ENCODE measurements at regions not wholly inside any gene's neighbourhood (a gene's known extent, or its start where the extent isn't known, plus 50 kb on each side); places are given as distances from the start of the nearest gene placed in this dataset.

DNA sequence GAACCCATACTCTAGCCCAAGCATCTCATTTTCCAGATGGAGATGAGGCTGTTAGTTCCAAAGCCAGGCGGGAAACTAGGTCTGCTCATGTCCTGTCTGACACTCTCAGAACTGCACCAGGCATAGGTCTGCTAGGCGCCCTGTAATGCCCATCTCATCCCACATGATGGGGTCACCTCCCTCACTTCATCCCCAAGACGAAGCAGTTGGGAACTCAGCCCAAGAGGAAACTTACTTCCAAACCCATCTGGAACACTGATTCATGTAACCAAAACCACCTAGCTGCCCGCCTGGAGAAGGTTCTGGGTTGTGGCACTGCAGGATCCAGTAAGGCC is 84.0 kb upstream of the PRNP start:
- in situ Hi-C loops (cut with MboI; ENCODE audit: low pct_unique_long_range_greater_than_20kb, low sequenced_read_pairs, unreplicated experiment), result loop anchor here (25.0 kb wide), 2 partner anchors 360 to 485 kb away; no protein-coding TSS in a partner anchor

DNA sequence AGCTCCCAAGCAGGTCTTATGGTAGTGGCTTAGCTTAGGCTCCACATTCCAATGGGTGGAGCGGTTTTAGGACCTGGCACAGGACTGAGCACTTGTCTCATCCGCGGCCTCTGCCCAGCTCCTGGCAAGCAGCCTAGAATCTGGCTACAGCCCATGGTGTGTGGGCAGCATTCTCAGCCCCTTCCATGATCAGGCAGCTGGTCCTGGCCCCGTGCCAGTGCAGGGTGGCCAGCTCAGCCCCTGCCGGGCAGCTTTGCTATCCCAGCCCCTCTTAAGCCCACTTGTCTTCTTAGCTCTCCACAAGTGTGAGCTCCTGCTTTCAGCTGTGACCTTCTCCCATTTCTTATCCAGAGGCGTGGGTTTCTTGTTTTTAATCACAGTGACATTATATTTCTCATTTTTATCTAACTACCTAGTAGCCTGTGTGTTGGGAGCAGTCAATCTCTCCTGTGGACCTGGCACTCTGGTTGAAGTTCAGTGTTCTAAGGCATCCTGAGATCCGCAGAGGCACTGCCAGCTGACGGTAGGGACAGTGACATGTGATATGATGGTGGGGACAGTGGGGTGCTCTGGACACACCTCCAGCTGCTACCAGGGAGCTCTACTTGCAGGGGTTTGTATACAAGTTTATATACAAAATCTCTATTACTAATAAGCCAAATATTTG is 84.5 kb upstream of the PRNP start:
- TF ChIP-seq, protein P1, sequence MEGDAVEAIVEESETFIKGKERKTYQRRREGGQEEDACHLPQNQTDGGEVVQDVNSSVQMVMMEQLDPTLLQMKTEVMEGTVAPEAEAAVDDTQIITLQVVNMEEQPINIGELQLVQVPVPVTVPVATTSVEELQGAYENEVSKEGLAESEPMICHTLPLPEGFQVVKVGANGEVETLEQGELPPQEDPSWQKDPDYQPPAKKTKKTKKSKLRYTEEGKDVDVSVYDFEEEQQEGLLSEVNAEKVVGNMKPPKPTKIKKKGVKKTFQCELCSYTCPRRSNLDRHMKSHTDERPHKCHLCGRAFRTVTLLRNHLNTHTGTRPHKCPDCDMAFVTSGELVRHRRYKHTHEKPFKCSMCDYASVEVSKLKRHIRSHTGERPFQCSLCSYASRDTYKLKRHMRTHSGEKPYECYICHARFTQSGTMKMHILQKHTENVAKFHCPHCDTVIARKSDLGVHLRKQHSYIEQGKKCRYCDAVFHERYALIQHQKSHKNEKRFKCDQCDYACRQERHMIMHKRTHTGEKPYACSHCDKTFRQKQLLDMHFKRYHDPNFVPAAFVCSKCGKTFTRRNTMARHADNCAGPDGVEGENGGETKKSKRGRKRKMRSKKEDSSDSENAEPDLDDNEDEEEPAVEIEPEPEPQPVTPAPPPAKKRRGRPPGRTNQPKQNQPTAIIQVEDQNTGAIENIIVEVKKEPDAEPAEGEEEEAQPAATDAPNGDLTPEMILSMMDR (IDR thresholded peaks at IDR 0.05; ENCODE audit: extremely low read depth, insufficient read depth, missing control alignments), result no peak
- DNase-seq (ENCODE audit: low spot score), result no peak
- in situ Hi-C loops (cut with MboI; ENCODE audit: low pct_unique_long_range_greater_than_20kb, low sequenced_read_pairs, unreplicated experiment), result loop anchor here (25.0 kb wide), 2 partner anchors 361 to 486 kb away; no protein-coding TSS in a partner anchor

More for the DNA sequence above, 84.0 kb upstream of the PRNP start:
- DNase-seq (ENCODE audit: low spot score), result no peak
- TF ChIP-seq, protein P1 (IDR thresholded peaks at IDR 0.05; ENCODE audit: extremely low read depth, insufficient read depth, missing control alignments), result no peak

DNA sequence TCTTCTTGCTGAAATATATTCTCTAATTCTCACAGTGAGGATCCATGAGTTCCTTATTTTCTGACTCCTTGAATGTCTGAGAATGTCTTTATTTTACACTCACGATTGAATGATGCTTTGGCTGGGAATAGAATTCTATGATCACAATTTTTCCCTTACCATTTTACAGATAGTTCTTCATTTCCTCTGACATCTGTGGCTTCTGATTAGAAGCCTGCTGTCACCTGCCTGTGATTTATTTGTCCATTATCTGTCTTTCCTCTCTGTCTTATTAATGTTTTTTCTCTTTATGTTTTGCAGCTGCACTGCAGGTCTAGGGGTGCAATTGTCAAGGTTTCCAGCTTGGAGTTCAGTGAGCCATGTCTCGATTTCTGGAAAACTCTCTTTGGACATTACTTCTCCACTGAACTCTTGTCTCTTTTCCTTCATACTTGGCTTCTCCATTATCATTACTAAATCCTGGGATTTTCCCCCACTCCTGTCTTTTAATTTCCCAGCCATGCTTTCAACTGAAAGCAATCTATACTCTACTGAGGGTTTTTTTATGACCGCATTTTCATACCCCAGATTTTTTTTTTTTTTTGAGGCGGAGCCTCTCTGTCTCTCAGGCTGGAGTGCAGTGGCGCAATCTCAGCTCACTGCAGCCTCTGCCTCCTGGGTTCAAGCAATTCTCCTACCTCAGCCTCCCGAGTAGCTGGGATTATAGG is 85.8 kb upstream of the PRNP start:
- DNase-seq (ENCODE audit: low spot score), result no peak
- in situ Hi-C loops (cut with MboI; ENCODE audit: low pct_unique_long_range_greater_than_20kb, low sequenced_read_pairs, unreplicated experiment), result loop anchor here (25.0 kb wide), 2 partner anchors 362 to 487 kb away; no protein-coding TSS in a partner anchor
- TF ChIP-seq, protein P1 (IDR thresholded peaks at IDR 0.05; ENCODE audit: extremely low read depth, insufficient read depth, missing control alignments), result no peak

DNA sequence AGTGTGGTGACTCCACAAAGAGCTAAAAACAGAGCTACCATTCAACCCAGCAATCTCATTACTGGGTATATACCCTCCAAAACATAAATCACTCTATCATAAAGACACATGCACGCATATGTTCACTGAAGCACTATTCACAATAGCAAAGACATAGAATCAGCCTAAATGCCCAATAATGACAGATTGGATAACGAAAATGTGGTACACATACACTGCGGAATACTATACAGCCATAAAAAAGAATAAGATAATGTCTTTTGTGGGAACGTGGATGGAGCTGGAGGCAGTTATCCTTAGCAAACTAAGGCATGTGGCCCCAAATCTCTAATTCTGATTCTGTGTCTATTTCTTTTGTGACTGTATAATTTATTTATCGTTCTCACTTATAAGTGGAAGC is 89.0 kb upstream of the PRNP start:
- in situ Hi-C loops (cut with MboI; ENCODE audit: low pct_unique_long_range_greater_than_20kb, low sequenced_read_pairs, unreplicated experiment), result loop anchor here (25.0 kb wide), 1 partner anchor 485 kb away; no protein-coding TSS in a partner anchor
- no peak for DNase-seq (ENCODE audit: low spot score)
- TF ChIP-seq, protein P1 (IDR thresholded peaks at IDR 0.05; ENCODE audit: extremely low read depth, insufficient read depth, missing control alignments), result no peak

DNA sequence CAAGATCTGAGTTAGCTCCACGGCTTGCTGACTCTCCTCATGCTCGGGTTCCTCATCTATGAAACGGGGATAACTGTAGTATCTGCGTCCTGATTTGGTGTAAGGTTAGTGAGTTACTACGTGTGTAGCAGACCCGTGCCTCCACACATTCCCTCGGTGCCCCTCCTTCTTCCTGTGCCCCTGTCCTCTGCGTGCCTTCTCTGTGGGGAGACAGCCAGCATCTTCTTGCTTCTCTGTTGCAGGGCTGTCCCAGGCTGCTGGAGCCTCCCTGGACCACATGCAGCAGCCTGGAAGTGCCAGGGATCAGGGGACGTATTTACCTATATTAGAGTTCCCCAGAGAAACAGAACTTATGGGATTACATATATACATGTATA is 93.1 kb upstream of the PRNP start:
- in situ Hi-C loops (cut with MboI; ENCODE audit: low pct_unique_long_range_greater_than_20kb, low sequenced_read_pairs, unreplicated experiment), result loop anchor here (25.0 kb wide), 1 partner anchor 481 kb away; no protein-coding TSS in a partner anchor
- DNase-seq (ENCODE audit: low spot score), result no peak
- TF ChIP-seq, protein P1 (IDR thresholded peaks at IDR 0.05; ENCODE audit: extremely low read depth, insufficient read depth, missing control alignments), result no peak

DNA sequence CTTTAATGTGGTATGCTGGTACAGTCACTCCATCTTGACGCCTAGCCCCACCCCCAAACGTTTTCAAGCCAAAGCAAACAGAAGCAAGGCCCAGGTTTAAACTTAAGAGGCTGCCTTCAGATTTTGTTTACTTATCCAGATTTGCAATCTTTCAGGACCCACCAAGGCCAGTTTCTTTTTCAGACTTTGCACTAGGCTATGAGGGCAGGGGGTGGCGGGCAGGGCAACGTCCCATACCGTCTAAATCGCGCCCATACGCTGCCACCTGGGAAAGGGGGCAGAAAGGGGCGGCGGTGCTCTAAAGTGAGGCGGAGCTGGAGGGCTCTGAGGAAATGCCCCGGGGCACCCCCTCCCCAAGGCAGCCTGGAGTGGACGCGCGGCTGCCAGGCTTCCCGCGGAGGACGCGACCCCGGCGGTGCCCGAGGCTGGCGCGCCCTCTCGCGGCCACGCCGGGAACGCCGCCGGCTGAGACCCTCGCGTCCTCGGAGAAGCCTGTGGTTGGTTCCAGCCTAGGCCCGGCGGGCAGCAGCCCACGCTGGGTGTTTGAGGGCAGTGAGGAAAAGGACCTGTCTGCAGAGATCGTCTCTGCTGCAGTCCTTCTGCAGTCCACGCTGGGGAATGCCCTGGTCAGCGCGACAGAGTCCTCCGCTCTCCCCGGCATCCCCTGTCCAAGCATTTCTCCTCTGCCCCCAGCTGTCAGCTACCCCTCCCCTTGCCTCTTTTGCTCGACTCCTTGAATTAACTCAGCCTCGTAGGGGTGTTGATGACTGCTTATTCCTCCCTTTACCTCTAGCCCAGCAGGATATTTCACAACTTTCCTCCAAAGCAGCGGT is 93.7 kb upstream of the PRNP start:
- DNase-seq (ENCODE audit: low spot score), result peak; percentile 77
- TF ChIP-seq, protein P1 (IDR thresholded peaks at IDR 0.05; ENCODE audit: extremely low read depth, insufficient read depth, missing control alignments), result peak; percentile 96
- in situ Hi-C loops (cut with MboI; ENCODE audit: low pct_unique_long_range_greater_than_20kb, low sequenced_read_pairs, unreplicated experiment), result loop anchor here (25.0 kb wide), 1 partner anchor 480 kb away; no protein-coding TSS in a partner anchor

Measured in GM13977 (cell line).